Eye (tissue), 1 donor: ENCODE measurements at regions not wholly inside any gene's neighbourhood (a gene's known extent, or its start where the extent isn't known, plus 50 kb on each side); places are given as distances from the start of the nearest gene placed in this dataset.
"Not testable (repeated sequence)": the region's sequence is repeated elsewhere in the genome, so short reads cannot be mapped to it uniquely, and the experiment has no call there.

Experiments used
- DNase-seq: peaks from one replicate; pipeline ENCODE4 v3.0.0-alpha.2; 2015

- no peak for DNase-seq
Measured at GRCh38 chr7:36040679-36041078, 112.4 kb upstream of the EEPD1 start.

DNA sequence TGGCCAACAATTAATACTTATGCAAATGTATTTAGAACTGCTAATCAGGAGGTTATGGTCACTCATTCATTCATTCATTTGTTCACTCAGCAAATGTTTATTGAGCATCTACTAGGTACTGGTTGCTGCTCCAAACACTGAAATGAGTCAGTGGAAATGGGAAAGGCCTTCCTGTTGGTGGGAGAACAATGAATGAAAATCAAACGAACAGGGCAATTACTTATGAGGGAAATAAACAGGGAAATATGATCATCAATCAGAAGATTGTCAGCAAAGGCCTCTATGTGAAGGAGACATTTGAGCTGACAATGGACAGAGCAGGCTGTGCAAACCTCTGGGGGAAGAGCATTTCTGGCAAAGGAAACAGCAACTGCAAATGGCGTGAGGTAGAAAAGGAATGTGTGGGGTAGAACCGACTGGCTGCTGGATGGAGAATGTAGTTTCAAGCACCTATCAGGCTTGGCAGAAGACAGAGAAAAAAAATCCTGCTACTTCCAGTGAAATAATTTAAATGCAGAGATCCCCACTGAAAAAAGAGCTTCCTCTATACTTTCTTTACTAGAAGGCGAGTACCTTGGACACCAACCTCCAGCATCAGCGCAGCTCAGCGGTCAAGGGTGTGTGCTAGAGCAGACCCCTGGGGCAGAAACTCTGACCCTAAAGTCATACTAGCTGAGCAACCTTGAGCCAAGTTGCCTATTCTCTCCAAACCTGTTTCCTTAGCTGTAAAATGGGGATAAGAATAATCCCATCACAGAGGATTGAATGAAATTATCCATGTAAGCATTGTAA is 108.8 kb upstream of the EEPD1 start:
- no peak for DNase-seq

DNA sequence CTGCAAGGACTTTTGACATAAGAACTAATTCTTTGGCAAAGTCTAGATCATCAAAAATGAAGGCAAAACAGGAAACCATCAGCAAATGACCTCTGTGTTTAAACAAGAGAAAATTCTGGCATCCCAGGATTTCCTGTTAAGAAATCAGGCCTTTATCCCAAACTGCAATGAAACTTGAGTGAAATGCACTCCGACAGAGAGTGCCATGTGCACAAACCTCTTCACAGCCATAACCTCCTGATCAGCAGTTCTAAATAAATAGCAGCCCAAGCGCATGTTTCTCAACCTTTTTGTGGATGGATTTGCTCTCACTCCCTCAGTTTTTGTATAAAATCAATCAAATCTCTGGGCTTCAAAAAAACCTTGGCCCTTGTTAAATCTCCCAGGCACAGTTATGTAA is 107.7 kb upstream of the EEPD1 start:
- DNase-seq, result no peak

GRCh38 chr7:36045830-36046341 is 107.2 kb upstream of the EEPD1 start:
- no peak for DNase-seq

DNA sequence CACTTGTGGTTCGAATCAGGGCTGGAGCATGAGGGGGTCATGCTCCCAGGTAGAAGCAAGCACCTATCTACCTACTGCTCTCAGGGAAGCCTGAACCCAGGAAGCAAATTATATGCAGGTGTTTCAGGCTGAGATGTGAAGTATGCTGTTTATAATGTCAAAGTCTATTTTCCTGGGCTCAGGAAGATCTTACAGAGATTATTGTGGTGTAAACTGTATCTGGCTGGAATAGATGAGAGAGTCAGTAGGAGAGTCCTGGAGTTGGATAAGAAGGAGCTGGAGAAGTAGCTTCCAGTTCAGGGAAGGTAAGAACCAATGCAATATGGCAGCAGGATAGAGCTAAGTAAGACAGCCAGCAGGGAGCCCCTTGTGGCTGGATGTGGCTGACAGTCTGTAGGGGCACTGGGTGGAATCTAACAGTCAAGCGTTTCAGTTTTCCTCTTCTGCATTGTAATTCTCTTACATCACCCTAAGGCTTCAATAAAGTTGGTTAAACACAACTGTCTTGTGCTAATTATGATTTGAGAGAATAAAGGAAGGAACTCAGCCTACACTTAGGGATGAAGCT is 105.9 kb upstream of the EEPD1 start:
- no peak for DNase-seq

DNA sequence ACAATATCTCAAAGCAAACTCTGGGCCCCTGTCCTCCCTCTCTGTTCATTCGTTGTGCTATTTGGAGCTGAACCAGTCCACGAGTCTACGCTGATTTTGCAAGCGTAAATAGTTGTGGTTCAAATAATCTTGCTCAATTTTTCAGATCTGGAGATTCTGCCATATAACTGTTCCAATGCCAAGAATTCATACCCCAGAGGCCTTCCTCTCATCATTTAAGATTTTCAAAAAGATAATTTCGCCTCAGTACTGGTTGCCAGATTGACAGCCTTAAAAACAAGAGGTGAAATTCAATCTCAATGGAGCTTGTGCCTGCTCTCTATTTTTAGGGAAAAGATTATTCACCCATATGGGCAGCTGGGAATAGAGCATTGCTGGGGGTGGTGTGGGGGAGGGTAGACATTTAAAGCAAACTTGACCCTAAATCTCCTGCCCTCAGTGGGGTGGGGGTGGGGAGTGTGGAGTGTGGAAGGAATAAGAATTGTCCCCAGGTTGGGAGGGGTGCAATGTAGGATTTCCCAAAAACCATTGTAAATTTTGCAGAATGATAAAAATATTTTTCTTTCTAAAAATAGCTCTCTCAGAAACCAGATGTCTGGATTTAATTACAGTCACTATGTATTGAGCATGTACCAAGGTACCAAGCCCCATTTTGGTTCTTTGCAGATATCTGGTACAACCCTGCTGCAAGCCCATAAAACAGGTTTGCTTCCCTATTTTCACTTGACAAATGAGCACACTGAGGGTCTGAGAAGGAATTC is 104.7 kb upstream of the EEPD1 start:
- DNase-seq, result peak; percentile 53

- no peak for DNase-seq
Measured at GRCh38 chr7:36048902-36049240, 104.2 kb upstream of the EEPD1 start.

- DNase-seq, result no peak
Measured at GRCh38 chr7:36051501-36051900, 101.6 kb upstream of the EEPD1 start.

DNA sequence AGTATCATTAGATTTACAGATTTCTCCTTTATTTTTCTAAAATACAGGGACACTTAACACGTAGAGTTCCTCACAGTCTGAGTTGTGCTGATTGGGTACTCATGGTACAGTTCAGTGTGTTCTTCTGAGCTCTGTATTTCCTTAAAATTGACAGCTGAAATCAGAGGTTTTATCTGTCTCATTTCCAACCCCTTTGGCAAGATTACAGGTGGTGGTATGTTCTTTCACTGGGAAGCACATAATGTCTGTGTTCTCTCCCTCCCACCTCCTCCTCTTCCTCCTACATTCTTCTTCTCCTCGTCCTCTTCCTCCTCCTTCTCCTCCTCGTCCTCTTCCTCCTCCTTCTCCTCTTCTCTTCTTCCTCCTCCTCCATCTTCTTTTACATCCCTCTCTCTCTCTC is 99.5 kb upstream of the EEPD1 start:
- DNase-seq, result no peak

DNA sequence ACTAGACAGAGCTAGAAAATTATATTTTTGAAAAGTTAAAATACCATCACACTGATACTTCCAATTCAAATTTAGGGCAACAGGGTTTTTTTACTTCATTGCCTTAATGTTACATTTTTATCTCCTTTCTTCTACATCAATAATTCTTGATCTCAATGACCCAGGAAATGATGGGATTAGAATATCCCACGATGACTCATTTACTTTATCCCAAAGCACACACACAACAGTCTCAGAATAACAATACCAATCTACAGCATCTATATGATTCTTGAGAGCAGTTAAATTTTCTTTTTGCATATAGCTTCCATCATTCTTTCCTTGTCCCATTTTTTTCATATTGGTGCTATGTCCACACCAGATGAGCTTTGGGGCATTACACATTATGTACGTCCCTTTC is 98.4 kb upstream of the EEPD1 start:
- no peak for DNase-seq

DNA sequence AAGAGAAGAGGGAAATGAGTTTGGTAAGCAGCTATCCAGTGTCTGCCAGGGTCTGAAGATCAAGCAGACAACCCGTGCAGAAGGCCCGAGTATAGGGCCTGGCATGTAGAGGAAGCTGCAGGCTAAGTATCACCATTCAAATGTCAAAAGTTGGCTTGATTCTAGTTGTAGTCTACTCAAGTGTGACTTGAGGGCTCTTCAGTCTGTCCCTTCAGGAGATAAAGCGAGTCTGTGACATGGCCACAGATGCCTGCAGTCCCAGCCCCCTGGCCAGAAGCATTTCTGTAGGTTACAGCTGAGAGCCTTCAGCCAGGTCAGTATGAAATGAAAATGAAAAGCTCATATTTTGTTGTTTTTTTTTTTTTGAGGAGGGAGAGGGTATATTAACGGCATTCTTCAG is 97.8 kb upstream of the EEPD1 start:
- no peak for DNase-seq

DNA sequence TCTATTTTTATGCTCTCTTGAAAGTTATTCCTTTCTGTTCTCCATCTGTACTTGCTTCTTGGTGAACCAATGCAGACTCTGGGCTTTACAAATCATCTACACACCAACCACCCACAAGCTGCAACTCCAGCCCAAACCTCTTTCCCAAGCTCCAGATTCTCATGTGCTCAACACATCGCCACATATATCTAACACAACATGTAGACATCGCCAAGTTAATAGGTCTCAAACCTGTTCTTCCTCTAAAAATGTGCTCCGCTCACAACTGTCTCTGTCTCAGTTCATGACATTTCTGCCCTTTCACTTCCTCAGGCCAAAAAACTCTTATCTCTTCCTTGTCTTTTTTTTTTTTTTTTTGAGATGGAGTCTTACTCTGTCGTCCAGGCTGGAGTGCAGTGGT is 95.7 kb upstream of the EEPD1 start:
- DNase-seq, result no peak

GRCh38 chr7:36058020-36058592 is 94.9 kb upstream of the EEPD1 start:
- DNase-seq, result no peak

GRCh38 chr7:36060388-36060787 is 92.7 kb upstream of the EEPD1 start:
- not testable (repeated sequence) for DNase-seq

- DNase-seq, result no peak
Measured at GRCh38 chr7:36062154-36062815, 90.8 kb upstream of the EEPD1 start.

DNA sequence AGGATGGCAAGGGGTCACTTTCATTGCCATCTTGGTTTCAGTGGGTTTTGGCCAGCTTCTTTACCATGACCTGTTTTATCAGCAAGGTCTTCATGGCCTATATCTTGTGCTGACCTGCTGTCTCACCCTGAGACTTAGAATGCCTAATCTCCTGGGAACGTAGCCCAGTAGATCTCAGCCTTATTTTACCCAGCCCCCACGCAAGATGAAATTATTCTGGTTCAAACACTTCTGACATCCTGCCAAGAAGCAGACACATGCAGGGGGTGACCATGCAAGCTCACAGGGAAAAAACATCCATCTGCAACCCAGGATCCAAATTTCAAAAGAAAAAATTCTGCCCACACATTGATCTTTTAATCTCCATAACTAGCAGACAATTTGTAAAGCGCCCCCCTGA is 88.4 kb upstream of the EEPD1 start:
- no peak for DNase-seq

GRCh38 chr7:36065563-36066342 is 87.3 kb upstream of the EEPD1 start:
- DNase-seq, result not testable (repeated sequence)

- no peak for DNase-seq
Measured at GRCh38 chr7:36066343-36066664, 86.8 kb upstream of the EEPD1 start.

DNA sequence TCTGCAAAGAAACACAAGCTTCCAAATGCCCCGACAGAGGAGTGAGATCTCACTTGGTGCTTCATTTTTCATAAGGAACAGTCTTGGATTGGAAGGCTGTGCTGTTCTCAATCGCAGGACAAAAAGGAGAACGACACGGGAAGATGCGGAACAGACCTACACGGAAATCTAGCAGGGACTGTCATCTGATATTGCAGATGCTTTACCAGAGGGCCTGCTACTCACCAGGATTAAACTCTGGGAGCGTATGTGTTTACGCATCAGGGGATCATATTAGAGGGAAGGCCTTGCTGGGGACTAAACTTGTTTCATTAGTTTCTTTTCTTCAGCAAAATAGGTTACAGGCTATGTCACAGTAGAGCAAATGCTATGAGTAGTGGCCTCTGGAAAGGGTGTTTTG is 82.8 kb upstream of the EEPD1 start:
- DNase-seq, result no peak

GRCh38 chr7:36071605-36072004 is 81.4 kb upstream of the EEPD1 start:
- DNase-seq, result no peak

DNA sequence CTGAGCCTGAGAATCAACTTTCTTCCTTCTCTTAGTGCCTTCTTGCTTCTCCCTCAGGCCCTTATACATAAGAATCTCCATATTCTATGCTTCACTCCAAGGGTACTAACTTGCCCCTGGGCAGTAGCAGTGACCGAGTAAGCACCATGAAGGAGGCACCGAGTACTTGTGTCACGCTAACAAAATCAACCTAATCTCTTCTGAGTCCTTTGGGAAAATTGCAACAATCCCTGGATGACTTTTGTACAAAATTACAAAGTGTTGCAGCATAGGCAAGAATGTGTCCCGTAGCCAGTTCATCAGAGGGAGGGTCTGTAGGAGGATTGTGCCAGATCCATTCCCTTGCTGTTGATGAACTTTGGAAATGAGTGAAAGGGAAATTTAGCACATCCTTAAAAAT is 80.4 kb upstream of the EEPD1 start:
- DNase-seq, result no peak

- no peak for DNase-seq
Measured at GRCh38 chr7:36075561-36075960, 77.5 kb upstream of the EEPD1 start.
